H1 (cell line): ENCODE measurements at regions not wholly inside any gene's neighbourhood (a gene's known extent, or its start where the extent isn't known, plus 50 kb on each side); places are given as distances from the start of the nearest gene placed in this dataset.
A peak's percentile ranks its signal among the peaks of the same experiment; 100 is the strongest.

ENCODE experiments used
- CTCF ChIA-PET: fragments of 300-600 bp; sonication (Branson Sonifier 250); formaldehyde crosslinking; loops from one replicate; lab custom pipeline; 2021; ENCODE audit not compliant: partially characterized antibody; lab: Charles Lee
- POLR2A ChIA-PET: fragments of 300-600 bp; sonication (Branson Sonifier 250); formaldehyde crosslinking; loops from one replicate; lab custom pipeline; 2021; ENCODE audit warnings: inconsistent platforms; ENCODE audit not compliant: partially characterized antibody; lab: Charles Lee
- DNase-seq, 2 experiments: peaks; one replicate each; pipeline versions ENCODE4 v3.0.0 to v3.0.0-alpha.2; 2010 to 2022; ENCODE audit warnings: low spot score in 2 of 2, low read depth in 1 of 2, mixed read lengths in 1 of 2
- FAIRE-seq: peaks from 2 replicates; lab custom pipeline; 2011; peaks lifted over from hg19 to GRCh38; lab: Jason Lieb, UNC
- H2AFZ ChIP-seq: 2 replicates; pipeline ENCODE4 v1.8.1; 2012; ENCODE audit warnings: low read length, inconsistent platforms
- H2AK5ac ChIP-seq: 2 replicates; pipeline ENCODE4 v1.6.1; 2013; ENCODE audit warnings: low read depth, low read length
- H2BK120ac ChIP-seq: replicated peaks from 2 replicates; pipeline ENCODE3; 2013; ENCODE audit warnings: low read depth, low read length, inconsistent platforms
- H2BK12ac ChIP-seq: 2 replicates; pipeline ENCODE4 v1.6.1; 2013; ENCODE audit warnings: low read depth, low read length
- H2BK15ac ChIP-seq: 2 replicates; pipeline ENCODE4 v1.6.1; 2013; ENCODE audit warnings: low read length
- H2BK20ac ChIP-seq: 2 replicates; pipeline ENCODE4 v1.6.1; 2013; ENCODE audit warnings: low read length
- H2BK5ac ChIP-seq: 2 replicates; pipeline ENCODE4 v1.6.1; 2013; ENCODE audit warnings: low read depth, low read length
- H3K14ac ChIP-seq: 2 replicates; pipeline ENCODE4 v1.6.1; 2013; ENCODE audit warnings: inconsistent platforms; ENCODE audit not compliant: insufficient read length
- H3K18ac ChIP-seq: 2 replicates; pipeline ENCODE4 v1.6.1; 2013; ENCODE audit warnings: low read length; ENCODE audit errors: extremely low read depth
- H3K23ac ChIP-seq: 2 replicates; pipeline ENCODE4 v1.6.1; 2013; ENCODE audit warnings: inconsistent platforms; ENCODE audit not compliant: insufficient read length
- H3K23me2 ChIP-seq: 2 replicates; pipeline ENCODE4 v1.6.1; 2013; ENCODE audit warnings: low read depth, low read length
- H3K27ac ChIP-seq: 2 replicates; pipeline ENCODE4 v1.6.1; 2011; ENCODE audit warnings: low read depth, low read length, inconsistent platforms
- H3K27me3 ChIP-seq, 4 experiments: replicated peaks in 1 of 4; 1 replicate in 1 of 4; 2 replicates in 3 of 4; pipeline versions ENCODE4 v1.6.1 to v1.8.1; 2011 to 2013; ENCODE audit warnings: low read length in 3 of 4, mild to moderate bottlenecking in 3 of 4, inconsistent platforms in 2 of 4, mixed read lengths in 2 of 4, moderate library complexity in 1 of 4; ENCODE audit not compliant: control insufficient read depth in 3 of 4, insufficient read depth in 3 of 4; ENCODE audit errors: extremely low read depth in 1 of 4
- H3K36me3 ChIP-seq, 4 experiments: 2 replicates each; pipeline versions ENCODE4 v1.6.1 to v1.8.1; 2011 to 2013; ENCODE audit warnings: mild to moderate bottlenecking in 4 of 4, low read length in 3 of 4, moderate library complexity in 2 of 4, control low read depth in 1 of 4, inconsistent platforms in 1 of 4; ENCODE audit not compliant: insufficient read depth in 4 of 4, control insufficient read depth in 2 of 4
- H3K4ac ChIP-seq: replicated peaks from 2 replicates; pipeline ENCODE3; 2013; ENCODE audit warnings: low read length, low read depth, mixed read lengths, inconsistent platforms; ENCODE audit not compliant: insufficient read length
- H3K4me1 ChIP-seq, 4 experiments: replicated peaks in 1 of 4; 1 replicate in 1 of 4; 2 replicates in 3 of 4; pipeline versions ENCODE4 v1.6.1 to v1.8.1; 2011 to 2013; ENCODE audit warnings: low read length in 3 of 4, inconsistent platforms in 2 of 4, mixed read lengths in 1 of 4; ENCODE audit not compliant: insufficient read depth in 4 of 4, control insufficient read depth in 3 of 4
- H3K4me2 ChIP-seq, 2 experiments: 2 replicates each; pipeline versions ENCODE4 v1.6.1 to v1.8.1; 2011 to 2013; ENCODE audit warnings: low read depth in 2 of 2, low read length in 2 of 2, control low read depth in 1 of 2, inconsistent platforms in 1 of 2, mild to moderate bottlenecking in 1 of 2; ENCODE audit not compliant: insufficient read depth in 1 of 2
- H3K4me3 ChIP-seq, 4 experiments: fragments of 200-600, 300-600 bp in 1 of 4; sonication (generic), shearing (Covaris generic), sonication (Bioruptor Twin) in 1 of 4; 2 replicates each; pipeline versions ENCODE4 v1.5.1 to v1.8.1; 2011 to 2016; ENCODE audit warnings: low read length in 4 of 4, low read depth in 3 of 4, control low read depth in 2 of 4, inconsistent platforms in 2 of 4, mild to moderate bottlenecking in 2 of 4, mixed read lengths in 1 of 4, moderate library complexity in 1 of 4; ENCODE audit not compliant: insufficient read depth in 2 of 4; ENCODE audit errors: extremely low read depth in 1 of 4
- H3K56ac ChIP-seq: replicated peaks from 2 replicates; pipeline ENCODE3; 2013; ENCODE audit warnings: low read depth, mild to moderate bottlenecking, mixed read lengths, low read length, inconsistent platforms; ENCODE audit not compliant: insufficient read length
- H3K79me1 ChIP-seq: 2 replicates; pipeline ENCODE4 v1.6.1; 2013; ENCODE audit warnings: low read depth, low read length, control low read depth
- H3K79me2 ChIP-seq, 2 experiments: 2 replicates each; pipeline versions ENCODE4 v1.6.1 to v1.8.1; 2012 to 2013; ENCODE audit warnings: low read length in 2 of 2, mild to moderate bottlenecking in 2 of 2, inconsistent platforms in 1 of 2; ENCODE audit not compliant: insufficient read depth in 2 of 2, control insufficient read depth in 1 of 2
- H3K9ac ChIP-seq, 4 experiments: replicated peaks in 1 of 4; 1 replicate in 1 of 4; 2 replicates in 3 of 4; pipeline versions ENCODE4 v1.6.1 to v1.8.1; 2011 to 2013; ENCODE audit warnings: low read depth in 3 of 4, low read length in 3 of 4, control low read depth in 2 of 4, mild to moderate bottlenecking in 2 of 4, moderate library complexity in 2 of 4, inconsistent platforms in 1 of 4; ENCODE audit errors: extremely low read depth in 1 of 4
- H3K9me3 ChIP-seq, 2 experiments: 2 replicates each; pipeline versions ENCODE4 v1.6.1 to v1.8.1; 2012 to 2013; ENCODE audit warnings: mild to moderate bottlenecking in 2 of 2, moderate library complexity in 2 of 2, control low read depth in 1 of 2, inconsistent platforms in 1 of 2, low read depth in 1 of 2, low read length in 1 of 2, mixed read lengths in 1 of 2; ENCODE audit not compliant: insufficient read depth in 2 of 2
- H4K20me1 ChIP-seq, 2 experiments: replicated peaks in 1 of 2; 2 replicates each; pipeline versions ENCODE3 to v1.8.1; 2011 to 2013; ENCODE audit warnings: inconsistent platforms in 2 of 2, low read length in 2 of 2, mild to moderate bottlenecking in 1 of 2; ENCODE audit not compliant: insufficient read depth in 2 of 2, control insufficient read depth in 1 of 2
- H4K5ac ChIP-seq: 2 replicates; pipeline ENCODE4 v1.6.1; 2013; ENCODE audit warnings: low read length, low read depth, mixed read lengths, inconsistent platforms; ENCODE audit not compliant: insufficient read length
- H4K8ac ChIP-seq: 2 replicates; pipeline ENCODE4 v1.8.0; 2013; ENCODE audit warnings: mild to moderate bottlenecking, moderate library complexity, low read length, inconsistent platforms; ENCODE audit not compliant: insufficient read depth; ENCODE audit errors: extremely low read depth
- H4K91ac ChIP-seq: replicated peaks from 2 replicates; pipeline ENCODE3; 2013; ENCODE audit warnings: low read length, mixed read lengths, inconsistent platforms; ENCODE audit not compliant: insufficient read length
- ATF3 ChIP-seq: IDR thresholded peaks from 2 replicates; pipeline ENCODE4 v1.6.1; 2011; ENCODE audit warnings: low read depth, mild to moderate bottlenecking, low read length; ENCODE audit not compliant: insufficient read depth
- BRCA1 ChIP-seq: IDR thresholded peaks from 2 replicates; pipeline ENCODE4 v1.6.1; 2012; ENCODE audit warnings: low read depth, low read length, improper control_type of control experiment
- CEBPB ChIP-seq: IDR thresholded peaks from 2 replicates; pipeline ENCODE4 v1.6.1; 2012; ENCODE audit warnings: low read depth, low read length
- CHD2 ChIP-seq: IDR thresholded peaks from 2 replicates; pipeline ENCODE4 v1.6.1; 2012; ENCODE audit warnings: low read length, improper control_type of control experiment
- CTCF ChIP-seq, 3 experiments: IDR thresholded peaks; 1 replicate in 2 of 3; 2 replicates in 1 of 3; pipeline versions ENCODE4 v1.5.1 to v1.6.1; 2011; ENCODE audit warnings: low read length in 3 of 3, mild to moderate bottlenecking in 3 of 3, inconsistent platforms in 2 of 3, low read depth in 1 of 3, moderate library complexity in 1 of 3; ENCODE audit not compliant: insufficient read depth in 1 of 3; ENCODE audit errors: control extremely low read depth in 1 of 3
- E2F6 ChIP-seq: IDR thresholded peaks from 2 replicates; pipeline ENCODE4 v1.6.1; 2012; ENCODE audit warnings: inconsistent platforms
- GABPA ChIP-seq: IDR thresholded peaks from 2 replicates; pipeline ENCODE4 v1.6.1; 2011; ENCODE audit warnings: mild to moderate bottlenecking, low read length, moderate library complexity, borderline replicate concordance; ENCODE audit not compliant: insufficient read depth
- JUND ChIP-seq: IDR thresholded peaks from 2 replicates; pipeline ENCODE4 v1.6.1; 2011; ENCODE audit warnings: mild to moderate bottlenecking, improper control_type of control experiment, low read length
- RAD21 ChIP-seq, 2 experiments: IDR thresholded peaks in 1 of 2; conservative IDR thresholded peaks in 1 of 2; 2 replicates each; pipeline ENCODE4 v1.6.1; 2011; ENCODE audit warnings: low read depth in 2 of 2, low read length in 2 of 2, improper control_type of control experiment in 1 of 2, inconsistent platforms in 1 of 2, mild to moderate bottlenecking in 1 of 2, moderate library complexity in 1 of 2
- WGBS, 2 experiments: shearing (Covaris generic) in 1 of 2; methylation state at CpG; one replicate each; pipeline versions ENCODE4 v1.1.6 to v1.1.7; 2013 to 2015; ENCODE audit warnings: low lambda C conversion rate in 2 of 2, mixed read lengths in 2 of 2, inconsistent platforms in 1 of 2, low coverage in 1 of 2, missing lambda C conversion rate in 1 of 2; ENCODE audit not compliant: insufficient replicate concordance in 2 of 2, insufficient coverage in 1 of 2, insufficient read length in 1 of 2; ENCODE audit errors: extremely low coverage in 1 of 2, missing lambda C conversion rate in 1 of 2; 5-methylcytosine and 5-hydroxymethylcytosine counted together

- ChIA-PET CTCF (interaction anchor here (2.7 kb wide), 1 partner anchor 14 kb away, joined by 9 read pairs; no protein-coding TSS in a partner anchor), POLR2A (no interaction called here)
- H3K4ac ChIP-seq = no peak overlapping the region
- H2BK20ac ChIP-seq = no peak overlapping the region
- no peaks in the 10 kb centered on the region for H3K9me3 ChIP-seq
- no peak overlapping the region for H2BK15ac ChIP-seq
- no peak overlapping the region for H3K56ac ChIP-seq
- TF ChIP-seq ATF3 = 0 out of 2 replicates have a peak, but pooled peaks have one; percentile 12
- TF ChIP-seq JUND = no peak
- no peak for TF ChIP-seq E2F6
- TF ChIP-seq BRCA1 = no peak
- TF ChIP-seq GABPA = no peak
- TF ChIP-seq CEBPB = no peak
- peak; percentile 62 to 99 (median 65) for TF ChIP-seq CTCF (IDR thresholded peaks at IDR 0.05; ENCODE audit: control extremely low read depth in 1 of 3, insufficient read depth in 1 of 3, low read depth in 1 of 3, low read length in 3 of 3)
- TF ChIP-seq RAD21 (IDR thresholded peaks at IDR 0.05 in 1 of 2, conservative IDR thresholded peaks at IDR 0.05 in 1 of 2; ENCODE audit: low read depth in 2 of 2, low read length in 2 of 2) = peak; percentile 45 to 61
- TF ChIP-seq CHD2 = no peak
- FAIRE-seq (no peak), DNase-seq (peak in 1 of 2 experiments; percentile 55)
- no peak overlapping the region for H3K18ac ChIP-seq
- no peaks in the 10 kb centered on the region for H3K79me1 ChIP-seq
- H4K8ac ChIP-seq = no peak overlapping the region
- no peak overlapping the region for H3K23ac ChIP-seq
- H3K4me3 ChIP-seq = no peak overlapping the region
- H2BK12ac ChIP-seq = no peak overlapping the region
- H3K27me3 ChIP-seq = peaks cover 0 to 1% (median 0%) of the 10 kb centered on the region in 4 experiments; a peak in 1 of 7 replicates
- H4K20me1 ChIP-seq = no peaks in the 10 kb centered on the region
- H3K79me2 ChIP-seq = no peaks in the 10 kb centered on the region
- WGBS, 2 experiments = 81% methylated on average over 4 of the region's 4 CpGs; no CpG with 5 or more reads in 1 of the 2 experiments
- H4K5ac ChIP-seq = no peak overlapping the region
- no peaks in the 10 kb centered on the region for H3K23me2 ChIP-seq
- H2BK5ac ChIP-seq = no peak overlapping the region
- no peak overlapping the region for H2AFZ ChIP-seq
- no peak overlapping the region for H2AK5ac ChIP-seq
- no peak overlapping the region for H4K91ac ChIP-seq
- H3K4me1 ChIP-seq = no peaks in the 10 kb centered on the region
- no peaks in the 10 kb centered on the region for H3K36me3 ChIP-seq
- no peak overlapping the region for H3K14ac ChIP-seq
- no peak overlapping the region for H2BK120ac ChIP-seq
- no peak overlapping the region for H3K27ac ChIP-seq
- H3K4me2 ChIP-seq = no peak overlapping the region
- no peak overlapping the region for H3K9ac ChIP-seq
Observed at GRCh38 chr4:81375745-81376144, 96.0 kb downstream of the RASGEF1B start.
